ENCODE measurements at regions not wholly inside any gene's neighbourhood (a gene's known extent, or its start where the extent isn't known, plus 50 kb on each side); places are given as distances from the start of the nearest gene placed in this dataset.
"Not testable (repeated sequence)": the region's sequence is repeated elsewhere in the genome, so short reads cannot be mapped to it uniquely, and the experiment has no call there.

- no peak for DNase-seq (ENCODE audit: low read depth in 3 of 3)
Observed at GRCh38 chr13:111666164-111666776, 345.8 kb downstream of the TEX29 start.

GRCh38 chr13:111667757-111668156 is 347.3 kb downstream of the TEX29 start:
- no peak for DNase-seq (ENCODE audit: low read depth in 3 of 3)

- no peak for DNase-seq (ENCODE audit: low read depth in 3 of 3)
Observed at GRCh38 chr13:111668451-111668850, 348.0 kb downstream of the TEX29 start.

GRCh38 chr13:111672198-111672597 is 351.8 kb downstream of the TEX29 start:
- not testable (repeated sequence) for DNase-seq (ENCODE audit: low read depth in 3 of 3)

- not testable (repeated sequence) for DNase-seq (ENCODE audit: low read depth in 3 of 3)
Observed at GRCh38 chr13:111678120-111678882, 357.9 kb downstream of the TEX29 start.

- not testable (repeated sequence) for DNase-seq (ENCODE audit: low read depth in 3 of 3)
Observed at GRCh38 chr13:111679645-111680044, 359.2 kb downstream of the TEX29 start.

GRCh38 chr13:111680100-111680499 is 359.7 kb downstream of the TEX29 start:
- DNase-seq (ENCODE audit: low read depth in 3 of 3), result not testable (repeated sequence)

GRCh38 chr13:111692028-111692427 is 371.6 kb downstream of the TEX29 start:
- not testable (repeated sequence) for DNase-seq (ENCODE audit: low read depth in 3 of 3)

GRCh38 chr13:111696121-111696520 is 370.8 kb upstream of the SOX1 start:
- DNase-seq (ENCODE audit: low read depth in 3 of 3), result not testable (repeated sequence)

- DNase-seq (ENCODE audit: low read depth in 3 of 3), result not testable (repeated sequence)
Observed at GRCh38 chr13:111702059-111702458, 364.9 kb upstream of the SOX1 start.
